GM18867 (cell line): ENCODE measurements at regions not wholly inside any gene's neighbourhood (a gene's known extent, or its start where the extent isn't known, plus 50 kb on each side); places are given as distances from the start of the nearest gene placed in this dataset.

Experiments
- ATAC-seq: cut with Tn5 transposase; IDR thresholded peaks from one replicate; pipeline ENCODE4 v1.9.1; 2021; ENCODE audit warnings: mild to moderate bottlenecking, moderate library complexity; ENCODE audit not compliant: unreplicated experiment

DNA sequence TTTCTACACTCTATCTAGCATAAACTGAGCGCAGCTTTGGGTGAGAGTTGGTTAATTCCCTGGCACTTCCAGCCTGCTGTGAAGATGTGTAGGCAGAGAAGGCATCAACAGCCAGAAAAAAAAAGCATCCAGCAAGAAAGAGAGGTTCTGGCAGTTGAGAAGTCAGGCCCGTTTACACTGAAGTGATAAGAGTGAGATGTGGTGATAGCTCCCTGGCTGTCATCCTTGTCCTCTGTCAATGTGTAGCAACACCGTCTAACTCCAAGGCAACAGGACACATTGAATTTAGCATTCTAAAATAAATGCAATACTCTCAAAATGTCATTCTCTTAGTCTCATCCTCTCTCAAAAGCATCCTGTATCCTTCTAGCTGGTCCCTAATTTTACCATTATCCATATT, 193.6 kb upstream of the BTBD3 start:
- ATAC-seq: no peak

DNA sequence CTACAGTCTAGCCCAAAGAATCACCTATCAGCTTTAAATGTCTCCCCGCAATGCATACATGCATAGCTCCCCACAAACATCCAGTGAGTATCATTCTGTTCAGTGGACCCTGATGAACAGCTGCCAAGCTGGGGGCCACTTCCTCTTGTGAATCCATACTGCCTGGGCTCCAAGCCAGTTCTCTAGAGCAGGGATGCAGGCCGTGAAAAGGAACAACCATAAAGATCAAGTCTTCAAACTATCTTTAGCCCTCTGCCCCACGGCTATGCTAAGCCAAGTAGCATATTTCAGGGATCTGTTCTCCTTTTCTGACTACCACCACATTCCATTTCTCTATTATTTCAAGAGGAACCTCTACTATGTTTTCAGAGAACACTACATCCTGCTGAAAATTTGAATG, 191.7 kb upstream of the BTBD3 start:
- ATAC-seq: no peak

DNA sequence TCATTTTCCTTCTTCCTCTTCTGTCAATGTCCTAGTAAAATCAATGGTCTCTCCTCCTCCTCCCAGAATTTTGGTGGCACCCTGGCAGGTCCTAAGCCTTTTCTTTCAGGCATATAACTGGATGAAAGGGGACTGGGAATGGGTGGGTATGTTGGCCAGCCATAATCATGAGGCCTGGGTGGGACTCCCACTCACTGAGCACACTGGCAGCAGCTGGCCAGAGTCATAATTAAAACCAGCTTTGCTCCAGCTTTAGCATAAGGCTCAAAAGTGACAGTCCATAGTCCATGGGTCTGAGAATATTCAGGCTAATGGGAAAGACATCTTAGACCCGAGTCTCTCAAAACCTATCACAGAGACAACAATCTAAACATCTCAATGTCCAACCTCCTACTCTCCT, 190.0 kb upstream of the BTBD3 start:
- no peak for ATAC-seq

DNA sequence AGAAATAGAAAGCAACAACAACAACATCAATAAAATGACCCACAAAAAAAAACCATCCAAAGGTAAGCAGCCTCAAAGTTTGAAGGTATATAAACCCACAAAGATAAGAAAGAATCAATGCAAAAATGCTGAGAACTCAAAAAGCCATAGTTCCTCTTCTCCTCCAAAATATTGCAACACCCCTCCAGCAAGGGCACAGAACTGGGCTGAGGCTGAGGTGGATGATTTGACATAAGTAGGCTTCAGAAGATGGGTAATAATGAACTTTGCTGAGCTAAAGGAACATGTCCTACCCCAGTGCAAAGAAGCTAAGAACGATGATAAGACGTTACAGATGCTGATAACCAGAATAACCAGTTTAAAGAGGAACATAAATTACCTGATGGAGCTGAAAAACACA, 188.8 kb upstream of the BTBD3 start:
- no peak for ATAC-seq

DNA sequence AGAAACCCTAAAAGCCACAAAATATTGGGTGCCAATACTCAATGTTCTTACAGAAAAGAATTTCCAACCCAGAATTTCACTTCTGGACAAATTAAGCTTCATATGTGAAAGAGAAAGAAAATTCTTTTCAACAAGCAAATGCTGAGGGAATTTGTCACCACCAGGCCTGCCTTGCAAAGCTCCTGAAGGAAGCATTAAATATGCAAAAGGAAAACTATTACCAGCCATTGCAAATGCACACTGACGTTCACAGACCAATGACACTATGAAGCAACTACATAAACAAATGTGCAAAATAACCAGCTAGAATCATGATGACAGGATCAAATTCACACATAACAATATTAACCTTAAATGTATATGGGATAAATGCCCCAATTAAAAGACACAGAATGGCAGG, 187.9 kb upstream of the BTBD3 start:
- no peak for ATAC-seq

DNA sequence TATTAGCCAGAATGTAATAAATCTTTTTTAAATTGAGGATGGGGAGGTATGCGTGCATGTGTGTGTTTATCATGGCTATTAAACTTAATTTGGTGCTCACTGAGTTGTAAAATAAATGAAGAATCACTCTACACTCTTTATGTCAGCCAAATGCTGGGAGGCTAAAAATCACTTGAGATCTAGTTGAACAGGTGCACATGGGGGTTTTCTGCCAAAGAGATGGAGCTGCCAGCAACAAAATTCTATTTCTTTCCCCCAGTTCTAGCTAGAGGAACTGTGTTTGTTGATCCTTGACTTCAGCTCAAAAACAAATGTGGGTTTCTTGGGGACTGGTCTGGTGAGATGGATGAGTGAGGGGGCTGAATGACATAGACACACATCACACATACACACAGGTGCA, 183.3 kb upstream of the BTBD3 start:
- ATAC-seq: no peak

DNA sequence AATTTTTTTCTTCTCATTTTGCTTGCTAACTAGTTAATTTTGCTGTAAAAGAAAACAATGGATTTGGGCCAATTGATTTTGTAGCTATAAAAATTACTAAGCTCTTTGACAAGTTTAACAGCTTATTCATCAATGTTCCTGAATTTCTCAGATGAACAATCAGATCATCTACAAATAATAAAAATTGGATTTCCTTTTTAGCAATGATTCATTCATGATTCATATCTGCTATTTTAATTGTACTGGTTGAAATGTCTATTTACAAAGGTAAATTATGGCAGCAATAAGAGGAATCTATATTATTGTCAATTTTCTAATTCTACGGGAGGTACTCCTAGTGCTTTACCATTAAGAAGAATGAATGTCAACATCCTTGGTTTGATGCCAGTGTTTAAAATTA, 178.8 kb upstream of the BTBD3 start:
- ATAC-seq: no peak

DNA sequence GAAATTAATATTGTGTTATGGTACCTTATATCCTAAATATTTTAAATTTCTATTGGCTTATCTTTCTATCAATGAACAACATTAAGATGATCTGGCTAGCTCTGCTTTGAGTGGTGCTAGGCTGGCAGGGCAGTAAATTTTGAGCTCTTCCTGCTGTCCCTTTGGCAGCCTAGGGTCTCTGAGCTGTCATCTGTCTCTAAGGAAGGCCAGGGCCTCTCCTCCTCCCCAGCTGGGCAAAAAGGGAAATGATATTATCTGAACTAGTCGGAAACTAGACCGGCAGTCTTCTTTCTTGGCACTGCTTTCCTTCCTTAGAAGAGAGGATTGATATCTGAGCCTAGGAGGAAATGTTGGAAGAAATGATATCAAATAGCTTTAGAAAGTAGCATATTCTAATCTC, 176.7 kb upstream of the BTBD3 start:
- no peak for ATAC-seq

DNA sequence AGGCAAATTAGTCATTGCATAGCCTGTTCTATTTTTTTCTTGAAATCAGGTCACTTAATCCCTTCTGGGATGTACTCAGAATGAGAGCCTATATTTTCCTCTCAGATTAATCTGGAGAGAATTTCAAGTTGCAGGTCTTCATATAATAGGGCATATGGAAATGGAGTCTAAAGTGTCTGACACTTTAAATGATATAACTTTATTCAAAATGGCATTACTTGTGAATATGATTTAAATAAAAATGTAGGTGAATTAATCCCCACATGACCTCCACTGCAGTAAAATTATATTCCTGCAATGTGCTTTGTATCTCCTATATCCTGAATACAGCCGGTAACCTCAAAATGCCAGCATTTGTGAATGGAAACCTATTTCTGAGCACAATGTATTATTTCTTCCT, 172.5 kb upstream of the BTBD3 start:
- no peak for ATAC-seq

DNA sequence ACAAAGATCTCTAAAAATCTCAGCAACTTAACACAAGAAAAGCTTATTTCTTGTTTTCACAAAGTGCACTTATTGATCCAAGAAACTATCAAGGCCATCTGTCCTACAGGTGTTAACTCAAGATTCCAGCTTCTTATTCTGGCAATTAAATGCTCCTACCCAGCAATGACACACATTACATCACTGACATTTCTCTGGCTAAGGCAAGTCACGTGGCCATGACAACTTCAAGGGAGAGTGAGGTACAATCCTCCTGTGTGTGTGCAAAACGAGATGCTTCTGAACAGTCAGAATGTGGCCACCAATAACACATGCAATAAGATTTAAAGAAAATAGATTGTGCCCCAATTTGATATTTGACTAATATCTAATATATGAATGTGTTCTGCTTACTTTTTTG, 169.3 kb upstream of the BTBD3 start:
- ATAC-seq: no peak

DNA sequence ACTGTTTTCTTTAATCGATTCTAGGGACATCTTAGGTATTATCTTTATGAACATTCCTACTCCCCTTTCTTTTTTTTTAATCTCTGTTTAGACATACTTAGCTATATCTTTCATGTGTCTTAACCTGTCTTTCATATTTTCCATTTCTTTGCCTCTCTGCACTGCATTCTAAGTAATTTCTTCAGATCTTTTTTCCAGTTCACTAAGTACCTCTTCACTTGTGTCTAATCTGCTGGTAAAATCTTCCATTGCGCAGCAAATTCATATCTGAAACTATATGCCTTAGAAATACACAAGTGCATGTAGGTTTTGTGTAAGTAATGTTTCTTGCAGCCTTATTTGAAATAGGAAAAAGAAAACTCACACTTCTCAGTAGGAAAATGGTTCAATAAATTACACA, 165.4 kb upstream of the BTBD3 start:
- ATAC-seq: no peak

DNA sequence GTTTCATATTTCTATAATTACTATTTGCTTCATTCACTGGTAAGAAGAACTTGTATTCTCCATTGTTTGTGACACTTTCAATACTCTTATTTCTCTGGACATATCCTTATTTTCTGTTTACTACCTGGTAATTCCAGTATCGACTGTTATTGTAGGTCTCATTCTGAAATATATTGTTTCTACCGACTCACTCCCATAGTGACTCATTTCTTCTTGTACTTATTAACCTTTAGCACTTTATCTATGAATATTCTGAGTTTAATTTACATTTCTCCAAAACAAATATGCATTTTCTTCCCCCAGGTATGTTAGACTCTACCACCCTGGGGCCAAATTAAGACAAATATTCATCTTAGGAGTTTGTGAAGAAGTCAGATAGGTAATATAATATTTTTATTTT, 164.5 kb upstream of the BTBD3 start:
- ATAC-seq: no peak

DNA sequence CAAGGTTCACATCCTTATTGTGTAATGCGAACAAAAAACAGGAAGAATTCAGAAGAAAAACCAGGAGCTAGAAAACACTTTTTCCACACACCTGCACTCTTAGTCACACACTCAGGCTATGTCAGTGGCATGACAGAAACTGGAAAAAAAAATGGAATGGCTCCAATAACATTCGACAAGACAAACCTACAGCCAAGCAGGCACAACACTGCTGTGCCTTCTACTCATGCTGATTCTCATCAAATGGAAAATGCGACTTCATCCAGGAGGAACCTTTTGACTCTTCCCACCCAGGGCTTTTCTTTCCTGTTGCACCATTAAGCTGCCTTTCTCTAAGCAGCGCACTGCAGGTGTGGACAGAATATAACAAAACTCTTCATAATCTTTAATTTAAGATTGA, 163.2 kb upstream of the BTBD3 start:
- ATAC-seq: no peak

DNA sequence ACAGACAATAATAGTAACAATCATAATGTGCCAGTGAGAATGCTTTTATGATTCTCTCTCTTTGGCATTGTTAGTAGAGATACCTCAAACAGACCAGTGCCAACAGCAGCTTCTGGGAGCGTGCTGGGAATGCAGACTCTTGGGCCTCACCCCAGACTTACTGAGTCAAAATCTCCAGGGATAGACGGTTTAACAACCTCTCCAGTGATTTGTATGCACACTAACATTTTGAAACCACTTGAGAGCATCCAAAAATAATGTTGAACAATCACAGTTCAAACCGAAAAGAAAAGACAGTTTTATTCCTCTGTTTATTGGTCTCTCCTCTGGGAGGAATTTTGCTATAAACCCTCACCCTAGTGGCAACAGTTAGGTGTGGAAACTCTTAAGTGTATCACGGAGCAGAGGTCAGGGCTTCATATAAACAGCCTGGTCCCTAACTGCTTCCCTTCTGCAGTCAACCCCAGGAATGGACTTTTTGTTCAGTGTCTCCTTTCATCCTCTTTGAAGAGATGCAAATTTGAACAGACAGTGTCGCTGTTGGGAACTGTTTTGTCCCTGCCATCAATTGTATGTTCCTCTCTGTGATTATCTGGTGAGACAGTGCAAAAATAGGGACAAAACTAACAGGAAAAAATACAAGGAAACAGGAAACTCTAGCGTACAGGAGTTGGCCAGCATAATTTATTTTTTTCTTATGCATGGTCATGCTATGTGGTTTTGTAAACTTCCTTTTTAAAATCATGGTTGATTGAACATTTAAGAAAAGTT, 162.4 kb upstream of the BTBD3 start:
- ATAC-seq: no peak

DNA sequence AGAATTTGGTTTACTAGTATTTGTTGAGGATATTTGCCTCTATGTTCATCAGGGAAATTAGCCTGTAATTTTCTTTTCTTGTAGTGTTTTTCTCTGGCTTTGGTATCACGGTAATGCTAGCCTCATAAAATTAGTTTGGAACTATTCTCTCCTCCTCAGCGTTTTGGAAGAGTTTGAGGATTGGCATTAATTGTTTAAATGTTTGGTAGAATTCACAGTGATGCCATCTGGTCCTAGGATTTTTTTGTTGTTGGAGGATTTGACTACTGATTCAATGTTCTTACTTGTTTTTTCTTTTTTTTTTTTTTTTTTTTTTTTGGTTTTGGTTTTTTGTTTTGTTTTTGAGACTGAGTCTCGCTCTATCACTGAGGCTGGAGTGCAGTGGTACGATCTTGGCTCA, 156.2 kb upstream of the BTBD3 start:
- no peak for ATAC-seq

DNA sequence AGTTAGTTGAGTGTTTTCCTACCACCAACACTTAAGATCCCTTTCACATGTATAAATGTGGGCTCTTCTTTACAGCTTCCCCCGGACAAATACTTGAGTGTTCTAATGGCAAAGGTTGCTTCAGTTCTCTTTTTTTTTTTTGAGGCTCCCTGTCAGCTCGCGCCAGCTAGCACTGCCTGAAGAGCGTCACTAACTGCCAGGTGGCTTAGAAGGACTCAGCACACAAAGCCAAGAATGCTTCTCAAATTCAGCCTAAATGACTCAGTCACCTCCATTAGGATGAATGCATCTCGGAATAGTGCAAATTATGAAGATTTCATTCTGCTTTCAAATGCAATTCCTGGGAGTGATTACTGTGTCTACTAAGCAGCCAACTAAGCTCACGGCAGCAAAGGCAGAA, 150.7 kb upstream of the BTBD3 start:
- ATAC-seq: no peak

DNA sequence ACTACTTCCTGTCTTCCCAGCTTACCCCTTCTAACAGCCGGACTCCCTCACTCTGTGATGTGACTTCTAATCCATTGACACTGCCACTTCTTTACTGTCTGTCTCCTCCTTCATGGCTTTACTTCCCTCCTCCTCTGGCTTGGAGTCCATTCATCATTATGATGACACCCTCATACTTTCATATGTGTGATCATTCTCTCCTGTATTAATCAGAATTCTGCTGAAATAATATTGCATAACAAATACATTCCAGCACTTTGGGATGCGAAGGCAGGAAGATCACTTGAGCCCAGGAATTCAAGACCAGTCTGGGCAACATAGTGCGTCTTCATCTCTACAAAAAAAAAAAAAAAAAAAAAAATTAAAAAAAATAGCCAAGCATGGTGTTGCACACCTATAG, 147.9 kb upstream of the BTBD3 start:
- ATAC-seq: no peak

DNA sequence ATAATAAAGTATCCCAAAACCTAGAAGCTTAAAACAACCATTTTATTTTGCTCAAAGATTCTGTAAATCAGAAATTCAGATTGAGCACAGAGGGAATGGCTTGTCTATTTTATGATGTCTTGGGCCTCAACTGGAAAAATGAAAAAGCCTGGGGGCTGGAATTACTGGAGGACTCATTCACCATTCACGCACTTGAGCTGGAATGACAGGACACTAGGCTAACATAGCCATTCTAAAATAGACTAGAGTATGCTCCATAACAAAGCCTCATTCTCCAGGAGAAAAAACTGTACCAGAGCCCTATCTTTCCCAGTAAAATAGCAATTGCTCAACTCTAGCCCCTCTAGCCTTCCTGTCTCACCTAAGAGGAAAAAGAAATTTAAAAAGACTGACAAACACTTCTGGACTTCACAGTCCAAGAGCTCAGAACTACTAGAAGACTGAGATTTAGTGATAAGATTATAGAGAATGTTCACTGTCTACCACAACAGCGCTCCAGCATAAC, 145.4 kb upstream of the BTBD3 start:
- no peak for ATAC-seq

DNA sequence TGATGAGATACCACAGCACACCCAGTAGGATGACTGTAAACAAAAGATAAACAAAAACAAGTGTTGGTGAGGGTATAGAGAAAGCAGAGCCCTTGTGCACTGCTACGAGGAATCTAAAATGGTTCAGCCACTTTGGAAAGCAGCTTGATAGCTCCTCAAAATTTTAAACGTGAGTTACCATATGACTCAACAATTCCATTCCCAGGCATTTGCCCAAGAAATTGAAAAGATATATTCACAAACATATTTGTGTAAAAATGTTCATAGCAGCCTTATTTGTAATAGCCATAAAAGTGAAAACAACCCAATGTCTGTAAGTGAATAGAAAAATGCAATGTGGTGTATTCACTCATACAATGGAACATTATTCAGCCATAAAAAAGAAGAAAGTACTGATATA, 141.0 kb upstream of the BTBD3 start:
- ATAC-seq: no peak

DNA sequence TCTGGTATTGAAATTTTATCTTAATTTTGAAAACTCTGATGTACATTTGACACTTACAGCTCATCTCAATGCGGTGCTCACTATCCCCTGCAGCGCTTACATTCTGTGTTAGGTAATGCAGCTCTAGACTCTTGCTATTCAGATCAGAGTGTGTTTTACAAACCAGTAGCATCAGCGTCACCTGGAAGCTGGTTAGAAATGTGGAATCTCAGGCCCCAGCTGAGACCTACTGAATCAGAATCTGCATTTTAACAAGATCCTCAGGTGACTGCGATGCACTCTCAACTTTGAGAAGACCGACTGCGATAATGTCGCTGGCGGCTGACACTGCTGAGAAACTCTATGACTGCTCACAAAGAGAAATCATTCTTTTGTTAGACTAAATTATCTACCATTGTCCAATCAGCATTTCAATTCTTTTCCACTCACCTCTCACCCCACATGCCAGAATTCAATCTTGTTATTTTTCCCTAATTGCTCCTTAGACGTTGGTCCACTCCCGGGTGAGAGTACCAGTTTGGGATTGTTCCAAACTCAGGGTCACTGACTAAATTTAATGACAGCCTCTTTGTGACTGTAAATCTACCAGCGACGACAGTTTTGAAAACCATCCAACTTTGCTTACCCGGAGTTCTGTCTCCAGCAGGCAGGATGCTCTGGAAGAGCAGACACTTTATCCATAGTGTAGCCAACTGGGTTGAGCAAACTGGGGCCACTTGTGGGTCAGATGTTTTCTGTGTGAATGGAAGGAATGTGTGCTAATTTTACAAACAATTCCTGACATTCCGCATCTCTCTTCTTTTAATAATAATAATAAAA, 140.1 kb upstream of the BTBD3 start:
- ATAC-seq: no peak

DNA sequence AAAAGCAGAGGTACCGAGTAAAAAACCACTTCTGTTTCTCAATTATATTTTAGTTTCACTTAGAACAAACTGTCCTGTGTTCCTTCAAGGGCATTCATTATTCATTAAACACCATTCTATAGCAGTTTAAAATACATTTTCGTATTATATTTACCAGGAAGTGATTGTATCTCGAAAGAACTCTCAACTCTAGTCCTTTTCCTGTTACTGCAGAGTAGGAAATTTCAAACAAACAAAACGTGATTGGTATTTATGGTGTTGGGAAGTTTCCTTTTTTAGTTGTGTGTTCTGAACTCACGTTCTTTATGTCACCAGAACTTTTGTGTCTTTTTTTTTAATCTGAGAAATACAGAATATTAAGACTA, 139.5 kb upstream of the BTBD3 start:
- ATAC-seq: no peak

DNA sequence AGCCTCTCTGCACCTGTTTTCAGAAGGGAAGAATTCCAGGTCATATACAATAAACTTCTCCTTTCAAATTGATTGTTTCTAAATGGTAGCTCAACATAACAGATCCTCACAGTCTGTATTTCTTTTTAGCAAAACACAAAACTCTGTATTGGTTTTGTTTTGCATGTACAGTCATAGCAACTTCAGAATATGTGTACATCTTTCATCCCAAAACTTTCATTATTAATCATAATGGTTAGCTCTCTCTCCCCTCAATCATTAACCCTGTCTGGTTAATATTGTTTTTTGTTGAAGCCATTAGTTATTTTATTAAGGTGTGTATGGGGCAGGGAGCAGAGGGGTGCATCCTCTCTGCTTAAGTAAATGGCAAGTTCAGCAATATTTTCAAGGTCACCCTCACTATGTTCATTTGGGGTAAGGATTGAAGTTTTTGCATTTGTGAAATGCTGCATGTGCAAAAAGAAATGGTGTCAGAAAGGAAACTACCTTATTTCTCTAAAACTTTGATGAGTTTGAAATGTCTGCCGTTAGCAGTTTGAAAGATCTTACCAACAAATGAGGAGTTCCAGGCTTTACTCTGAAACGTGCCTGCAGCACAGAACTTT, 136.8 kb upstream of the BTBD3 start:
- ATAC-seq: no peak
